Left hindlimb (tissue), 1 donor: ENCODE measurements at regions not wholly inside any gene's neighbourhood (a gene's known extent, or its start where the extent isn't known, plus 50 kb on each side); places are given as distances from the start of the nearest gene placed in this dataset.

Experiments used
- DNase-seq: peaks from one replicate; pipeline ENCODE4 v3.0.0-alpha.2; 2018

- no peak for DNase-seq
These were observed 374.6 kb downstream of the IRS1 start for GRCh38 chr2:226424971-226425370.

- DNase-seq, result peak; percentile 48
These were observed 376.1 kb downstream of the IRS1 start for GRCh38 chr2:226423498-226423960.

DNA sequence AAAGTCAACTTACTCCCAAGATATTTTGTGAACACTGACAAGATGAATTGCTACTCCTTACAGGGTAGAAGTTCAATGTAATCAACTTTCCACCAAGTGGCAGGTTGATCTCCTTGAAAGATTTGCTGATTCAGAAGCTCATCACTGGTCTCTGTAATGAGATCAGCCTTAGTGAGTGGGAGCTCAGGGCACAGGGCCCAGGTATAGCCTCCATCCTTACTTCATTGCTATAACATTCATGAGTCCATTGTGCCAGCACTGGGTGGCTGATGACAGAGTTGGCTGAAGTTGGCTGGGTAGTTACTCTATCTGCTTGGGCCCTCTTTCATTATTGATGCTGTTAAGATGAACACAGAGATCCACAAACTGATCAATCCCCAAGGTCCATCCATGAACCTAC is 379.0 kb downstream of the IRS1 start:
- DNase-seq, result no peak

GRCh38 chr2:226418521-226418920 is 381.1 kb downstream of the IRS1 start:
- no peak for DNase-seq

- no peak for DNase-seq
These were observed 385.3 kb downstream of the IRS1 start for GRCh38 chr2:226414335-226414734.

GRCh38 chr2:226413498-226414130 is 386.0 kb downstream of the IRS1 start:
- DNase-seq, result no peak

- no peak for DNase-seq
These were observed 387.8 kb downstream of the IRS1 start for GRCh38 chr2:226411727-226412360.

GRCh38 chr2:226411205-226411604 is 388.4 kb downstream of the IRS1 start:
- no peak for DNase-seq

DNA sequence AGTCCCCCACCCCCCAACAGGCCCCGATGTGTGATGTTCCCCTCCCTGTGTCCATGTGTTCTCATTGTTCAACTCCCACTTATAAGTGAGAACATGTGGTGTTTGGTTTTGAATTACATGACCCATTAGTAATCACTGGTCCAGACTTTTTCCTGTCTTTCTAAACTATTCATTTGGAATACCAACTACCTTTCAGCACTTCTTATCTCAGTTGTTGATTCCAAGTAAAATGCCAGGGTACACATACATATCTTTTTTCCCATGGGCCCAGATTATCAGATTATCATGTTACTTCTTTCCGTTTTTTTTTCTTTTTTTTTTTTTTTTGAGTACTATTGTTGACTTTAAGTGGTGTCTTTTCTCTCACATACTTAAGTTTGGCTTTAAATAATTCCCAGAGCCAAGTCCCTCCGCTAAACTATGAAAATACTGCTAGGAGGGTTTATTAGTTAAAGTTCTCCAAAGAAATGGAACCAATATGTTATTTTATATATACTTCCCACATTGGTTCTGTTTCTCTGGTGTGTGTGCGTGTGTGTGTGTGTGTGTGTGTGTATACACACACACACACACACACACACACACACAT is 389.3 kb downstream of the IRS1 start:
- no peak for DNase-seq

DNA sequence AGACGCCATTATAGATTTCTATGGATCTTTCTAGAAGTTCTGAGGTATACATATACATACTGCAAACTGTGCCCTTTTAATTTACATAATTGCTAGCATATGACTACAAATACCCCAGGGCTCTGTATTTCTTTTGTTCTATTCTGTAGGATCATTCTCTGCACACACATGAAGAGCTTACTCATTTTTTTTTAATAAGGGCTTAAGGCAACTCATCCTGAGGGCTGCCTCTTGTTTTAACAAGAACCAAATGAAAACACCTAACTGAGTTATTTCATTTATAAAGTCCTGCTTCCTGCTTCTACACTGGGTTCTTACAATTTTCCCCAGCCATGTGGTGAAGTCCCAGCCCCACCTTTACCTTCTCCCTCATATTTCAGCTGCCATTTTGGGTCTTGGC is 390.5 kb downstream of the IRS1 start:
- DNase-seq, result no peak

GRCh38 chr2:226408141-226408540 is 391.5 kb downstream of the IRS1 start:
- no peak for DNase-seq

- no peak for DNase-seq
These were observed 392.5 kb downstream of the IRS1 start for GRCh38 chr2:226407135-226407534.

DNA sequence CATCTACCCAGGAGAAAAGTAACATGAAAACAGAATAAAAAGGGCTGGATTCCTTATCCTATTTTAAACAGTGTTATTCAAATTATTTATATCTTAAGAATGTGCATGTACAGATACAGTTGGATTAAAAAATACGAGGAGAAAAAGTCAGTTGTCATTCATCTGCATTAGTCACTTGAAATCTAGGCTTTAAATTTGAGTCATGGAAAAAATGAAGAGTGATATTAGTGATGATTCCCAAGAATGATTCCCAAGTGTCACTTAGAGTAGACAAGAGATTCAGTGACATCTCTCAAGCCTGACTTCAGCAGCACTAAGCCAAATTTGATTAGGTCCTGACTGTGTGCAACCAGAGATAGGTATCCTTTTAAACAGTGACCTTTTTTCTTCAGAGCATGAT is 394.2 kb downstream of the IRS1 start:
- no peak for DNase-seq

DNA sequence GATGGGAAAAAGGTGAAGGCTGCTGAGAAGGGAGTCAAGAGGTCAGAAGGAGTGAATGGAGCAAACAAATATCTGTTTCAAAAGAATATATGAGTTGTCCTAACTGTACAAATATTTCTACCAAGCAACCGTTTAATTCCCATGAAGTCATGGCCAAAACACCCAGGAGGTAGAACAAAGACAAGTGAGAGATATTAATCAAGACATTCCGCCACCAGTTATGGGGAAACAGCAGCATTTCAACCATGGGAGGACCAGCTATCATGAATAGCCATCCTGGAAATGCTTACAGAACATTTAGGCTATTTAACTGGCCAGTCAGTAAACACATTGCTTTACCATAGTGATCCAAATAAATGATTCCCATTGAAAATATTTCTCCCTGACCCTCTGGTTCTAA is 396.3 kb downstream of the IRS1 start:
- no peak for DNase-seq

- no peak for DNase-seq
These were observed 400.6 kb downstream of the IRS1 start for GRCh38 chr2:226399006-226399405.

DNA sequence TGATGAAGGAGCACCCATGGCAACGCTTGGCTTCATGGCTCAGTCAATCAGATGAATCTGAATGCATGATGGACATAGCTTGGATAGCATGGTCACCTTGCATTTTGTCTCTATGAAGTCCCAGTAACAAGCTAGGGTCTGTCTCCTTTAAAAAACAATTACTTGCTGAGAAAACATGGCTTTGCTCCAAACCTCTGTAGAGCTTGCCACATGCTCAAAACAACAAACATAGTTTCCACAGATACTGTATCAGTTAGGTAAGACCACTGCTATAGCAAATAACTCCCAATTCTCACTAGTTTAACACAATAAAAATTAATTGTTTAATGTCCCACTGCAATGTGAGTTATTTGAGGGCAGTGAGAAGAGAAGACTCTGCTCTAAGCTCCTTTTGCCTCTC is 401.0 kb downstream of the IRS1 start:
- no peak for DNase-seq

- no peak for DNase-seq
These were observed 403.1 kb downstream of the IRS1 start for GRCh38 chr2:226396541-226396940.

DNA sequence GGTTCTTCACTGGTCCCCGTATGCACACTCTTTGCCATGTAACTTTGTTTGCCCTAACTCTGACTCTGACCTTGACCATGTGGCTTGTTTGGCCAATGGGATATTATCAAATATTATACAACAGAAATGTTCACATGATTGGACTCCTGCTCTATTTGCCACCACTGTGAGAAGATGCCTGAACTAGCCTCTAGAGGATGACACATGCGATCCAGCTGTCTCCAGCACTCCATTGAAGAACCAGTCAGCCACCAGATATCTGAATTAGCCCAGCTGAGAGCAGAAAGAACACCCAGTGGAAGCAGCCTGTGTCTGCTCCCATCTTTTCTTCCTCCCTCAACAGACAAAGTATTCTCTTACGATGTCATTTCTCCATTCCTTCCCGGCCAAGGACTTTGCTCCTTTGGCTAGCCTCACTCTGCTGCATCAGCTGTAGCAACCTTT is 412.1 kb downstream of the IRS1 start:
- DNase-seq, result no peak

- DNase-seq, result no peak
These were observed 416.2 kb downstream of the IRS1 start for GRCh38 chr2:226383461-226383860.

DNA sequence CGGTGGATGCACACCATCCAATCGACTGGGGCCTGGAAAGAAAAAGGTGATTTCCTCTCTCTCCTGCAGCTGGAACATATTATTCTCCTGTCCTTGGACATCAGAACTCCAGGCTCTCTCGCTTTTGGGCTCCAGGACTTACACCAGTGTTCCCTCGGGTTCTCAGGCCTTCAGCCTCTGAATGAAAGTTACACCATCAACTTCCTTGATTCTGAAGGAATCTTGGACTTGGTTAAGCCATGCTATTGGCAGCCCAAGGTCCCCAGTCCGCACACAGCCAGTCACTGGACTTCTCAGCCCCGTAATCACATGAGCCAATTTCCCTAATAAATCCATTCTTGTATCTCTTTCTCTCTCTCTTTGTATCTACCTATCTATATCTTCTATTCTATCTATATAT is 418.9 kb downstream of the IRS1 start:
- DNase-seq, result no peak

DNA sequence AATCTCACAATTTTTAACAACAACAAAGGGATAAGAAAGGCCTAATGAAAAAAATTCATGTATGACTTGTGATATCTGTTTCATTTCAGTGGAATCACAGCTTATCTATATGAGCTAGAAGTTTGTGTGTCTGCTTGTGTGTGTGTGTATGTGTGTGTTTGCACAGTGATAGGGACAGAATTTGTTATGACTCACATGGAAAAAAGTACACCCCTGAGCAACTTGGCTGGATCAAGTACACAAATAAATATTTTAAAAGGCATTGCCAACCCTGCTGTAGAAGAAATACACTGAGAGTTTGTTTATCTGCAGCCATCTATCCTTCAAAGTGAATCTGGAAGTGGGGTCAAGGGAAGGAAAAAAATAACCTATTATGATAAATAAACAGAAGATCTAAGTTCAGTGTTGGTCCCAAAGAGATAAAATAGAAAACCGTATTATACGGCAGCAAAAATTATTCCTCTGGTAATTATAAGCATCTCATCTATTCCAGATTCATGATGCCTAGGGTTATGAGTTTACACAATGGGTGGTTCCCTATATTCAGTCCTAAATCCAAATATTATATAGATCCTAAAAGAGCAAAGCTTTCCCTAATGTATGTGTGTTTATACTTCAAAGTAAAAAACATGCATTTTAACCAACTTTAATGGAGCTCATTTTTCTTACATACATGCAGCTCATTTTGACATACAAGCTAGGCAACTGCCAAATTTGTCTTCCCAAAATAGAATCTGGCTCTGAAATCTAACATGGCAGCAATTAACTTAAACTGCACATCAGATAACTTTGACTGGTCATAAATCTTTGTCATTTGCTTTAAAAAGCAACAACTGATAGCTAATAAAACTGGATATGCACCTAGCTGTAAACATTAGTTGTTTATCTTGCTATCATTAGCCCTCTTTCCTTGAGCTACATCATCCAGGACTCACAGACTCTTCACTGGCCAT is 420.6 kb downstream of the IRS1 start:
- DNase-seq, result no peak

GRCh38 chr2:226376516-226377180 is 423.0 kb downstream of the IRS1 start:
- no peak for DNase-seq

GRCh38 chr2:226366920-226367319 is 432.7 kb downstream of the IRS1 start:
- DNase-seq, result no peak
